H9 (cell line): ENCODE measurements at regions not wholly inside any gene's neighbourhood (a gene's known extent, or its start where the extent isn't known, plus 50 kb on each side); places are given as distances from the start of the nearest gene placed in this dataset.

Experiments
- DNase-seq: peaks from one replicate; pipeline ENCODE4 v3.0.0-alpha.2; 2017
- H2AFZ ChIP-seq: one replicate; pipeline ENCODE4 v1.6.1; 2013; ENCODE audit warnings: mild to moderate bottlenecking, low read length, control low read depth, moderate library complexity
- H2AK5ac ChIP-seq: 2 replicates; pipeline ENCODE4 v1.6.1; 2013; ENCODE audit warnings: low read length, control low read depth, mixed read lengths; ENCODE audit not compliant: insufficient read length
- H2BK120ac ChIP-seq: one replicate; pipeline ENCODE4 v1.6.1; 2013; ENCODE audit warnings: low read depth, mild to moderate bottlenecking, low read length, control low read depth, inconsistent platforms; ENCODE audit not compliant: poor library complexity, severe bottlenecking
- H2BK12ac ChIP-seq: 2 replicates; pipeline ENCODE4 v1.6.1; 2013; ENCODE audit warnings: low read length, control low read depth, mixed read lengths, low read depth; ENCODE audit not compliant: insufficient read length
- H2BK15ac ChIP-seq: 2 replicates; pipeline ENCODE4 v1.6.1; 2013; ENCODE audit warnings: low read depth, low read length, control low read depth
- H2BK20ac ChIP-seq: one replicate; pipeline ENCODE4 v1.6.1; 2013; ENCODE audit warnings: low read depth, mild to moderate bottlenecking, low read length, control low read depth, inconsistent platforms; ENCODE audit not compliant: poor library complexity, severe bottlenecking
- H2BK5ac ChIP-seq: 2 replicates; pipeline ENCODE4 v1.6.1; 2013; ENCODE audit warnings: low read length, control low read depth, mixed read lengths; ENCODE audit not compliant: insufficient read length
- H3K14ac ChIP-seq: 2 replicates; pipeline ENCODE4 v1.6.1; 2013; ENCODE audit warnings: low read length, control low read depth; ENCODE audit not compliant: insufficient read depth
- H3K18ac ChIP-seq: 2 replicates; pipeline ENCODE4 v1.6.1; 2013; ENCODE audit warnings: low read depth, mild to moderate bottlenecking, mixed read lengths, low read length, control low read depth; ENCODE audit not compliant: insufficient read length
- H3K23ac ChIP-seq: 2 replicates; pipeline ENCODE4 v1.6.1; 2013; ENCODE audit warnings: low read length, control low read depth, mixed read lengths, low read depth; ENCODE audit not compliant: insufficient read length
- H3K23me2 ChIP-seq: 2 replicates; pipeline ENCODE4 v1.6.1; 2013; ENCODE audit warnings: low read depth, mild to moderate bottlenecking, mixed read lengths, low read length, control low read depth; ENCODE audit not compliant: insufficient read length, poor library complexity, severe bottlenecking
- H3K27ac ChIP-seq: 2 replicates; pipeline ENCODE4 v1.5.1; 2013; ENCODE audit warnings: low read length, control low read depth, mixed read lengths, low read depth; ENCODE audit not compliant: insufficient read length
- H3K27me3 ChIP-seq: 2 replicates; pipeline ENCODE4 v1.6.1; 2013; ENCODE audit warnings: low read length, control low read depth, inconsistent platforms; ENCODE audit not compliant: insufficient read depth
- H3K4ac ChIP-seq: 2 replicates; pipeline ENCODE4 v1.6.1; 2013; ENCODE audit warnings: low read depth, mild to moderate bottlenecking, control low read depth, inconsistent platforms, low read length, moderate library complexity
- H3K4me1 ChIP-seq: 2 replicates; pipeline ENCODE4 v1.6.1; 2013; ENCODE audit warnings: low read length, control low read depth, inconsistent platforms; ENCODE audit not compliant: insufficient read depth
- H3K4me2 ChIP-seq: 2 replicates; pipeline ENCODE4 v1.6.1; 2013; ENCODE audit warnings: low read length, control low read depth, mixed read lengths; ENCODE audit not compliant: insufficient read length, insufficient read depth
- H3K56ac ChIP-seq: 2 replicates; pipeline ENCODE4 v1.6.1; 2013; ENCODE audit warnings: low read depth, mild to moderate bottlenecking, mixed read lengths, low read length, control low read depth; ENCODE audit not compliant: insufficient read length
- H3K79me1 ChIP-seq: 2 replicates; pipeline ENCODE4 v1.6.1; 2013; ENCODE audit warnings: low read depth, mild to moderate bottlenecking, moderate library complexity, low read length, control low read depth, inconsistent platforms; ENCODE audit not compliant: insufficient read depth, poor library complexity, severe bottlenecking
- H3K79me2 ChIP-seq: 2 replicates; pipeline ENCODE4 v1.6.1; 2013; ENCODE audit warnings: low read length, control low read depth, inconsistent platforms; ENCODE audit not compliant: insufficient read depth
- H3K9ac ChIP-seq: 2 replicates; pipeline ENCODE4 v1.6.1; 2013; ENCODE audit warnings: low read length, control low read depth, mixed read lengths; ENCODE audit not compliant: insufficient read length; ENCODE audit errors: extremely low read depth
- H3K9me3 ChIP-seq: one replicate; pipeline ENCODE4 v1.6.1; 2013; ENCODE audit warnings: low read depth, low read length, inconsistent platforms; ENCODE audit not compliant: control insufficient read depth
- H3T11ph ChIP-seq: one replicate; pipeline ENCODE4 v1.6.1; 2013; ENCODE audit warnings: mild to moderate bottlenecking, low read length, control low read depth, inconsistent platforms
- H4K20me1 ChIP-seq: one replicate; pipeline ENCODE4 v1.6.1; 2013; ENCODE audit not compliant: control insufficient read depth, insufficient read length, insufficient read depth
- H4K5ac ChIP-seq: 2 replicates; pipeline ENCODE4 v1.6.1; 2013; ENCODE audit warnings: low read depth, mild to moderate bottlenecking, mixed read lengths, low read length, control low read depth; ENCODE audit not compliant: insufficient read length
- H4K8ac ChIP-seq: replicated peaks from 2 replicates; pipeline ENCODE4 v1.6.1; 2013; ENCODE audit warnings: low read length, control low read depth, mixed read lengths, low read depth; ENCODE audit not compliant: insufficient read length
- H4K91ac ChIP-seq: 2 replicates; pipeline ENCODE4 v1.6.1; 2013; ENCODE audit warnings: low read depth, mild to moderate bottlenecking, moderate library complexity, mixed read lengths, low read length, control low read depth; ENCODE audit not compliant: insufficient read length
- H3K27ac Mint-ChIP-seq, 3 experiments: 2 replicates in 2 of 3; 3 replicates in 1 of 3; pipeline ENCODE4 v1.8.0; 2020 to 2021; ENCODE audit warnings: mixed read lengths in 3 of 3, mild to moderate bottlenecking in 1 of 3, moderate library complexity in 1 of 3
- H3K27me3 Mint-ChIP-seq: 2 replicates; pipeline ENCODE4 v1.8.0; 2021; ENCODE audit warnings: low read depth, mild to moderate bottlenecking, moderate library complexity, mixed read lengths
- H3K36me3 Mint-ChIP-seq, 3 experiments: 2 replicates in 2 of 3; 3 replicates in 1 of 3; pipeline ENCODE4 v1.8.0; 2020 to 2021; ENCODE audit warnings: low read depth in 3 of 3, mixed read lengths in 3 of 3; ENCODE audit not compliant: insufficient read depth in 1 of 3
- H3K4me1 Mint-ChIP-seq, 2 experiments: 2 replicates each; pipeline ENCODE4 v1.8.0; 2020; ENCODE audit warnings: mixed read lengths in 2 of 2
- H3K4me3 Mint-ChIP-seq, 2 experiments: 2 replicates in 1 of 2; 3 replicates in 1 of 2; pipeline ENCODE4 v1.8.0; 2020 to 2021; ENCODE audit warnings: mild to moderate bottlenecking in 2 of 2, mixed read lengths in 2 of 2, moderate library complexity in 1 of 2
- H3K9me3 Mint-ChIP-seq, 2 experiments: 2 replicates in 1 of 2; 3 replicates in 1 of 2; pipeline ENCODE4 v1.8.0; 2020; ENCODE audit warnings: mild to moderate bottlenecking in 2 of 2, mixed read lengths in 2 of 2, moderate library complexity in 1 of 2
- WGBS: extraction: QIAGEN DNeasy Blood & Tissue Kit; methylation state at CpG from one replicate; pipeline ENCODE4 v1.1.7; 2013; ENCODE audit warnings: missing lambda C conversion rate, low lambda C conversion rate, mixed read lengths; ENCODE audit not compliant: insufficient read length; ENCODE audit errors: extremely low coverage; 5-methylcytosine and 5-hydroxymethylcytosine counted together
- TF ChIP-seq, protein P1 (sequence below): fragments of 200-600 bp; sonication (generic); conservative IDR thresholded peaks from 3 replicates; pipeline ENCODE4 v1.8.0; 2021; ENCODE audit warnings: antibody characterized with exemption, mild to moderate bottlenecking

DNA sequence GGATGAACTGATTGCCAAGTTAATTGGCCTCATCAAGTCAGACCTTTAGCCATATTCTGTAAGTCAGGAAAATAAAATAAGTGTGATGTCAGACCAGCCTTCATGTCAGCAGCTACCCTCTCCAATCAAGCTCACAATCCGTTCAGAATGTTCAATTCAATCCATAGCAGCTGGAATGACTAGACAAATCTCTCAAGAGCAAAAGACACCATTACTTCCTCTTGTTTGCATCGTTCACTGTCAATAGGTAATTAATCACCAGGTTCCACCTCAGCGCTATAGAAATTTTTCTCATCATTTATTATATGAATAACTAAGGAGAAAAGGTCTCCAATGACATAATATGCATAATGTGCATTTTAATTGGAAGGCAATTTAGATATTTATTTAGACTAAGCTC is 321.0 kb upstream of the GRIA3 start:
- Histone ChIP-seq H2BK5ac (no peak overlapping the region), H3K23ac (no peak overlapping the region), H2BK120ac (no peak overlapping the region), H3K27ac (no peak overlapping the region), H2BK15ac (no peak overlapping the region), H3K4me2 (no peak overlapping the region), H3K27me3 (no peaks in the 10 kb centered on the region), H3K4ac (no peak overlapping the region), H3K56ac (no peak overlapping the region), H3K14ac (no peak overlapping the region), H3T11ph (no peak overlapping the region), H4K20me1 (no peaks in the 10 kb centered on the region), H3K23me2 (no peaks in the 10 kb centered on the region), H3K79me1 (no peaks in the 10 kb centered on the region), H4K91ac (no peak overlapping the region), H3K9me3 (peaks cover 29% of the 10 kb centered on the region), H2BK12ac (no peak overlapping the region), H3K9ac (no peak overlapping the region), H2AFZ (no peak overlapping the region), H4K8ac (no peak overlapping the region), H4K5ac (no peak overlapping the region), H2BK20ac (no peak overlapping the region), H3K18ac (no peak overlapping the region), H3K4me1 (no peaks in the 10 kb centered on the region), H2AK5ac (no peak overlapping the region), H3K79me2 (no peaks in the 10 kb centered on the region)
- no peaks in the 10 kb centered on the region; a peak in 1 of 7 replicates for H3K36me3 Mint-ChIP-seq
- H3K9me3 Mint-ChIP-seq, result peaks cover 2 to 58% of the 10 kb centered on the region in 2 experiments; a peak in 4 of 5 replicates
- no CpG with 5 or more reads among the region's 3 CpGs for WGBS
- no peaks in the 10 kb centered on the region for H3K27me3 Mint-ChIP-seq
- no peak for DNase-seq
- H3K4me3 Mint-ChIP-seq, result no peak overlapping the region
- H3K4me1 Mint-ChIP-seq, result no peaks in the 10 kb centered on the region
- TF ChIP-seq, protein P1, sequence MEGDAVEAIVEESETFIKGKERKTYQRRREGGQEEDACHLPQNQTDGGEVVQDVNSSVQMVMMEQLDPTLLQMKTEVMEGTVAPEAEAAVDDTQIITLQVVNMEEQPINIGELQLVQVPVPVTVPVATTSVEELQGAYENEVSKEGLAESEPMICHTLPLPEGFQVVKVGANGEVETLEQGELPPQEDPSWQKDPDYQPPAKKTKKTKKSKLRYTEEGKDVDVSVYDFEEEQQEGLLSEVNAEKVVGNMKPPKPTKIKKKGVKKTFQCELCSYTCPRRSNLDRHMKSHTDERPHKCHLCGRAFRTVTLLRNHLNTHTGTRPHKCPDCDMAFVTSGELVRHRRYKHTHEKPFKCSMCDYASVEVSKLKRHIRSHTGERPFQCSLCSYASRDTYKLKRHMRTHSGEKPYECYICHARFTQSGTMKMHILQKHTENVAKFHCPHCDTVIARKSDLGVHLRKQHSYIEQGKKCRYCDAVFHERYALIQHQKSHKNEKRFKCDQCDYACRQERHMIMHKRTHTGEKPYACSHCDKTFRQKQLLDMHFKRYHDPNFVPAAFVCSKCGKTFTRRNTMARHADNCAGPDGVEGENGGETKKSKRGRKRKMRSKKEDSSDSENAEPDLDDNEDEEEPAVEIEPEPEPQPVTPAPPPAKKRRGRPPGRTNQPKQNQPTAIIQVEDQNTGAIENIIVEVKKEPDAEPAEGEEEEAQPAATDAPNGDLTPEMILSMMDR, result no peak
- no peak overlapping the region for H3K27ac Mint-ChIP-seq
